Stimulated activated CD4-positive, alpha-beta T cell treated with anti-CD3 and anti-CD28 coated beads, Interleukin-4, amount 100 ng/mL, for 24 hours (primary cell): ENCODE measurements at regions not wholly inside any gene's neighbourhood (a gene's known extent, or its start where the extent isn't known, plus 50 kb on each side); places are given as distances from the start of the nearest gene placed in this dataset.
"Not testable (repeated sequence)": the region's sequence is repeated elsewhere in the genome, so short reads cannot be mapped to it uniquely, and the experiment has no call there.

ENCODE experiments used
- DNase-seq: peaks from one replicate; pipeline ENCODE4 v3.0.0-alpha.2; 2020

GRCh38 chr12:20154052-20154451 lies 214.3 kb upstream of the PDE3A start:
- no peak for DNase-seq

- no peak for DNase-seq
Observed at GRCh38 chr12:20155374-20155773, 213.0 kb upstream of the PDE3A start.

- not testable (repeated sequence) for DNase-seq
Observed at GRCh38 chr12:20160899-20161298, 207.4 kb upstream of the PDE3A start.

GRCh38 chr12:20174528-20175175 lies 193.7 kb upstream of the PDE3A start:
- DNase-seq, result no peak

GRCh38 chr12:20175704-20176388 lies 192.5 kb upstream of the PDE3A start:
- no peak for DNase-seq

- DNase-seq, result no peak
Observed at GRCh38 chr12:20181416-20182180, 186.7 kb upstream of the PDE3A start.

GRCh38 chr12:20183563-20183962 lies 184.8 kb upstream of the PDE3A start:
- DNase-seq, result no peak

- DNase-seq, result no peak
Observed at GRCh38 chr12:20184514-20184913, 183.8 kb upstream of the PDE3A start.

GRCh38 chr12:20187456-20187855 lies 180.9 kb upstream of the PDE3A start:
- DNase-seq, result no peak

- DNase-seq, result no peak
Observed at GRCh38 chr12:20188930-20189653, 179.2 kb upstream of the PDE3A start.

- DNase-seq, result no peak
Observed at GRCh38 chr12:20189767-20190166, 178.6 kb upstream of the PDE3A start.

- no peak for DNase-seq
Observed at GRCh38 chr12:20194171-20194570, 174.2 kb upstream of the PDE3A start.

GRCh38 chr12:20196767-20197166 lies 171.6 kb upstream of the PDE3A start:
- DNase-seq, result no peak

- DNase-seq, result no peak
Observed at GRCh38 chr12:20197411-20197810, 170.9 kb upstream of the PDE3A start.

- no peak for DNase-seq
Observed at GRCh38 chr12:20199780-20200179, 168.6 kb upstream of the PDE3A start.

- DNase-seq, result no peak
Observed at GRCh38 chr12:20201733-20202132, 166.6 kb upstream of the PDE3A start.

- DNase-seq, result no peak
Observed at GRCh38 chr12:20205854-20206253, 162.5 kb upstream of the PDE3A start.

- no peak for DNase-seq
Observed at GRCh38 chr12:20206410-20206809, 161.9 kb upstream of the PDE3A start.

- no peak for DNase-seq
Observed at GRCh38 chr12:20210621-20211215, 157.6 kb upstream of the PDE3A start.

GRCh38 chr12:20211541-20211940 lies 156.8 kb upstream of the PDE3A start:
- DNase-seq, result no peak

GRCh38 chr12:20211981-20212421 lies 156.3 kb upstream of the PDE3A start:
- DNase-seq, result no peak

GRCh38 chr12:20212658-20213555 lies 155.4 kb upstream of the PDE3A start:
- DNase-seq, result no peak
